ENCODE measurements at regions not wholly inside any gene's neighbourhood (a gene's known extent, or its start where the extent isn't known, plus 50 kb on each side); places are given as distances from the start of the nearest gene placed in this dataset.
"Not testable (repeated sequence)": the region's sequence is repeated elsewhere in the genome, so short reads cannot be mapped to it uniquely, and the experiment has no call there.

DNA sequence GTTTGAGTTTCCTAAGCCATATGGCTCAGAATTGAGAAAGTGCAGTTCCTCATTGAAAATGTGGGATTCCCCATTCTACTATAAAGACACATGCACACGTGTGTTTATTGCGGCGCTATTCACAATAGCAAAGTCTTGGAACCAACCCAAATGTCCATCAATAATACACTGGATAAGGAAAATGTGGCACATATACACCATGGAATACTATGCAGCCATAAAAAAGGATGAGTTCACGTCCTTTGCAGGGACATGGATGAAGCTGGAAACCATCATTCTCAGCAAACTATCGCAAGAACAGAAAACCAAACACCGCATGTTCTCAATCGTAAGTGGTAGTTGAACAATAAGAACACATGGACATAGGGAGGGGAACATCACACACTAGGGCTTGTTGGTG, 154.8 kb downstream of the SEC23IP start:
- H3K36me3 Mint-ChIP-seq; H3K9me3 Mint-ChIP-seq; H3K4me1 Mint-ChIP-seq; H3K4me1 ChIP-seq (ENCODE audit: control insufficient read depth in 1 of 2, extremely low read depth in 1 of 2, insufficient read depth in 2 of 2, low read length in 2 of 2); H3K27ac ChIP-seq (ENCODE audit: low read length); DNase-seq; H3K27ac Mint-ChIP-seq; H3K27me3 ChIP-seq (replicated peaks in 1 of 2; ENCODE audit: control insufficient read depth in 2 of 2, extremely low read depth in 1 of 2, insufficient read depth in 2 of 2, low read length in 1 of 2); H3K9me3 ChIP-seq; CTCF ChIA-PET; H3K4me3 Mint-ChIP-seq; ATAC-seq (replicated peaks in 1 of 4); H3K36me3 ChIP-seq (ENCODE audit: control insufficient read depth in 2 of 2, extremely low read depth in 1 of 2, insufficient read depth in 1 of 2, low read length in 1 of 2); POLR2A ChIA-PET; H3K4me3 ChIP-seq (ENCODE audit: control insufficient read depth in 1 of 2, extremely low read depth in 1 of 2, low read length in 1 of 2): not testable (repeated sequence)
- peaks cover 11 to 12% of the 10 kb centered on the region in 2 donors for H3K27me3 Mint-ChIP-seq
- no CpG with 5 or more reads among the region's 7 CpGs for WGBS (ENCODE audit: insufficient coverage)

DNA sequence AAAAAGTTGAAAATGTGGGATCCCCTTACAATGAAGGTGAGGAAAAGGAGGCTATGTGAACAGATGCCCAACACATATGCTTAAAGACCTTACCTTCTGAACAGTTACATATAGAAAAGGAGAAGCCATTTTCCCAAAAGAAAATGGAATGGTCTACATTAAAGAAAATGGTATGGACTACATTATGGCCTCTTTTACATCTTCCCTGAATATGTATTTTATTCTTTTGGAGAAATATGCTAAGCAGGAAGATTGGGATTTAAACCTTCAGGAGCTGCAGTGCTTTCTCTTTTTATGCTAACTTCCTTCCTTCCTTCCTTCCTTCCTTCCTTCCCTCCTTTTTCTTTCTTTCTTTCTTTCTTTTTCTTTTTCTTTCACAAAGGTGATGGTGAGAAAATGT, 155.4 kb downstream of the SEC23IP start:
- no peaks in the 10 kb centered on the region for H3K27me3 ChIP-seq (replicated peaks in 1 of 2; ENCODE audit: control insufficient read depth in 2 of 2, extremely low read depth in 1 of 2, insufficient read depth in 2 of 2, low read length in 1 of 2)
- no peak overlapping the region for H3K27ac ChIP-seq (ENCODE audit: low read length)
- ChIA-PET CTCF (no interaction called here), POLR2A (no interaction called here)
- H3K4me1 ChIP-seq (ENCODE audit: control insufficient read depth in 1 of 2, extremely low read depth in 1 of 2, insufficient read depth in 2 of 2, low read length in 2 of 2) = no peaks in the 10 kb centered on the region
- H3K4me3 ChIP-seq (ENCODE audit: control insufficient read depth in 1 of 2, extremely low read depth in 1 of 2, low read length in 1 of 2) = no peak overlapping the region
- ATAC-seq (replicated peaks in 1 of 4) (no peak), DNase-seq (no peak)
- H3K9me3 Mint-ChIP-seq = no peaks in the 10 kb centered on the region
- H3K27me3 Mint-ChIP-seq = peaks cover 16 to 18% of the 10 kb centered on the region in 2 donors
- no peaks in the 10 kb centered on the region for H3K9me3 ChIP-seq
- H3K36me3 Mint-ChIP-seq = no peaks in the 10 kb centered on the region
- H3K4me3 Mint-ChIP-seq = no peak overlapping the region
- H3K27ac Mint-ChIP-seq = no peak overlapping the region
- H3K36me3 ChIP-seq (ENCODE audit: control insufficient read depth in 2 of 2, extremely low read depth in 1 of 2, insufficient read depth in 1 of 2, low read length in 1 of 2) = no peaks in the 10 kb centered on the region
- H3K4me1 Mint-ChIP-seq = no peaks in the 10 kb centered on the region

DNA sequence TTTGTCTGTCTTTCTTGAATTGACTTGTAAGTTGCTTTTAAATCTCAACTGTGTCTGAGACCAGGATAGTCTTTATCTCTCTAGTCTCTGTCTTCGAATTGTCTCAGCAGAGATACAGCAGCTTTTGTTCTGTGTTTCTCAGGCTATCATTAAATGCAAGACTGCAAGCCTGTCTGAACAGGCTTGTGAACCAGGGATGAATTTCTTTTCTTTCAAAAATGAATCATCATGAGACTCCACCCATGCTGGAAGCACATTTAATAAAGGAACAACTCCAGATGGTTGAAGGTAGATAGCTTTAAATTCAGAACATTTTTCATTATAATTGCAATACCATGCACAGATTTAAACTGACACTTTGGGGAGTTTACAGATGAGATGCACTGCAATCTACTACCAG, 155.9 kb downstream of the SEC23IP start:
- H3K9me3 ChIP-seq = no peaks in the 10 kb centered on the region
- H3K4me3 ChIP-seq (ENCODE audit: control insufficient read depth in 1 of 2, extremely low read depth in 1 of 2, low read length in 1 of 2) = no peak overlapping the region
- H3K4me3 Mint-ChIP-seq = no peak overlapping the region
- no peaks in the 10 kb centered on the region for H3K4me1 Mint-ChIP-seq
- no peak for DNase-seq
- ChIA-PET POLR2A (no interaction called here), CTCF (no interaction called here)
- no peaks in the 10 kb centered on the region for H3K9me3 Mint-ChIP-seq
- H3K27me3 ChIP-seq (replicated peaks in 1 of 2; ENCODE audit: control insufficient read depth in 2 of 2, extremely low read depth in 1 of 2, insufficient read depth in 2 of 2, low read length in 1 of 2) = no peaks in the 10 kb centered on the region
- H3K36me3 ChIP-seq (ENCODE audit: control insufficient read depth in 2 of 2, extremely low read depth in 1 of 2, insufficient read depth in 1 of 2, low read length in 1 of 2) = no peaks in the 10 kb centered on the region
- no peak overlapping the region for H3K27ac ChIP-seq (ENCODE audit: low read length)
- H3K4me1 ChIP-seq (ENCODE audit: control insufficient read depth in 1 of 2, extremely low read depth in 1 of 2, insufficient read depth in 2 of 2, low read length in 2 of 2) = no peaks in the 10 kb centered on the region
- H3K27me3 Mint-ChIP-seq = peaks cover 16 to 18% of the 10 kb centered on the region in 2 donors
- 80% methylated on average over 1 of the region's 1 CpG for WGBS (ENCODE audit: insufficient coverage)
- ATAC-seq (replicated peaks in 1 of 4) = no peak
- no peaks in the 10 kb centered on the region for H3K36me3 Mint-ChIP-seq
- no peak overlapping the region for H3K27ac Mint-ChIP-seq

DNA sequence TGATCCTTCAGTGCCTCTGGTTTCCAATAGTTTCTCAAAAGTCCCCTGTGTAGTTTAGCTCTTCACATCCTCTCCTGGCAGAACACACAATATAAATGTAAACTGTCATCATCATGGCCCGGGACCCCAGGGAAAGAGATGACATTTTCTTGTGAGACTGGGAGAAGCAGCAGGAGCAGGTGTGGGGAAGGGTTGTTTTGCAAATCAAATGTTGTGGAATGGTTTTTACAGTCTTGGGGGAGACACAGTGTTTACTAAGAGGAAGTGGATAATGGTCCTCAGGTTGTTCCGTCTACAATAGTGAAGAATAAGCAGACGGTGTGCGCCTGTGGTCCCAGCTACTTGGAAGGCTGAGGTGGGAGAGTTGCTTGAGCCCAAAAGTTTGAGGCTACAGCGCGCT, 159.1 kb downstream of the SEC23IP start:
- H3K36me3 ChIP-seq (ENCODE audit: control insufficient read depth in 2 of 2, extremely low read depth in 1 of 2, insufficient read depth in 1 of 2, low read length in 1 of 2) = no peaks in the 10 kb centered on the region
- H3K27ac ChIP-seq (ENCODE audit: low read length) = no peak overlapping the region
- no peaks in the 10 kb centered on the region for H3K4me1 ChIP-seq (ENCODE audit: control insufficient read depth in 1 of 2, extremely low read depth in 1 of 2, insufficient read depth in 2 of 2, low read length in 2 of 2)
- Mint-ChIP-seq H3K4me1 (no peaks in the 10 kb centered on the region), H3K4me3 (no peak overlapping the region), H3K27ac (no peak overlapping the region), H3K27me3 (peaks cover 23 to 24% of the 10 kb centered on the region in 2 donors), H3K36me3 (no peaks in the 10 kb centered on the region), H3K9me3 (no peaks in the 10 kb centered on the region)
- ChIA-PET CTCF (no interaction called here), POLR2A (no interaction called here)
- no peaks in the 10 kb centered on the region for H3K27me3 ChIP-seq (replicated peaks in 1 of 2; ENCODE audit: control insufficient read depth in 2 of 2, extremely low read depth in 1 of 2, insufficient read depth in 2 of 2, low read length in 1 of 2)
- DNase-seq (no peak), ATAC-seq (replicated peaks in 1 of 4) (no peak)
- WGBS (ENCODE audit: insufficient coverage) = 54% methylated on average over 5 of the region's 6 CpGs
- H3K4me3 ChIP-seq (ENCODE audit: control insufficient read depth in 1 of 2, extremely low read depth in 1 of 2, low read length in 1 of 2) = no peak overlapping the region
- H3K9me3 ChIP-seq = no peaks in the 10 kb centered on the region

DNA sequence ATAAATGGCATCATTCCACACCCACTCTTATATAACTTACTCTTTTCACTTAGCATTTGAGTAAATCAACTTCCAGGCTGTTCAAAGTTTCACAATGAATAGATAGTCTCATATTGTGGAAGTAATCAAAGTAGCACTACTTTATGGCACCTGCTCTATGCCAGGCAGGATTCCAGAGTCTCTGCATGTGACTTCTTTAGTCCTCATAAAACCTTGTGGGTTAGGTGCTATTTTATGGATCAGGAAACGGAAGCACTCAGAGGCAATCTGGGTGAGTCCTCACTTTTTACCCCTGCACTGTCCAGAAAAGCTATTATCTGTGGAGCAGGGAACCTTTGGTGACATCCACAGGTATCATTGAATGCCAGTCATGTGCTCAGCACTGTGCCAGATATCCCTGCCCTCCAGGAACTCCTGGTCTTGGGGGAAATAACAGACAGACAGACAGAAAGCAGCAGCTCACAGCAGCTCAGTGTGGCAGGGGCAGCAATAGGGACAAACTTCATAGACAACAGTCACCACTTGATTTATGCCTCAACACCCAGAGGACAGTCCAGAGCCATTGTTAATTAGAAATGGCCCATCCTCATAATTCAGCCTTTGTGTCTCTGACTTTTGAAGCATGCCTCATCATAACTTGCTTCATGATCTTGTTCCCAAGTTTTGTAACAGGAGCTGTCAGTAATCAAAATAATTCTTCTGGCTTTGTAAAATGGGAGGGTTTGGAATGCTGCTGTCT, 160.6 kb downstream of the SEC23IP start:
- ChIA-PET CTCF (no interaction called here), POLR2A (no interaction called here)
- no peaks in the 10 kb centered on the region for H3K9me3 ChIP-seq
- H3K4me3 ChIP-seq (ENCODE audit: control insufficient read depth in 1 of 2, extremely low read depth in 1 of 2, low read length in 1 of 2) = no peak overlapping the region
- H3K4me3 Mint-ChIP-seq = no peak overlapping the region
- H3K36me3 Mint-ChIP-seq = no peaks in the 10 kb centered on the region
- peaks cover 24 to 27% of the 10 kb centered on the region in 2 donors for H3K27me3 Mint-ChIP-seq
- no peak overlapping the region for H3K27ac Mint-ChIP-seq
- no peaks in the 10 kb centered on the region for H3K27me3 ChIP-seq (replicated peaks in 1 of 2; ENCODE audit: control insufficient read depth in 2 of 2, extremely low read depth in 1 of 2, insufficient read depth in 2 of 2, low read length in 1 of 2)
- no peaks in the 10 kb centered on the region for H3K9me3 Mint-ChIP-seq
- H3K4me1 ChIP-seq (ENCODE audit: control insufficient read depth in 1 of 2, extremely low read depth in 1 of 2, insufficient read depth in 2 of 2, low read length in 2 of 2) = no peaks in the 10 kb centered on the region
- no peak overlapping the region for H3K27ac ChIP-seq (ENCODE audit: low read length)
- ATAC-seq (replicated peaks in 1 of 4) (no peak), DNase-seq (no peak)
- no peaks in the 10 kb centered on the region for H3K36me3 ChIP-seq (ENCODE audit: control insufficient read depth in 2 of 2, extremely low read depth in 1 of 2, insufficient read depth in 1 of 2, low read length in 1 of 2)
- no peaks in the 10 kb centered on the region for H3K4me1 Mint-ChIP-seq
- WGBS (ENCODE audit: insufficient coverage) = no CpG with 5 or more reads among the region's 1 CpG

DNA sequence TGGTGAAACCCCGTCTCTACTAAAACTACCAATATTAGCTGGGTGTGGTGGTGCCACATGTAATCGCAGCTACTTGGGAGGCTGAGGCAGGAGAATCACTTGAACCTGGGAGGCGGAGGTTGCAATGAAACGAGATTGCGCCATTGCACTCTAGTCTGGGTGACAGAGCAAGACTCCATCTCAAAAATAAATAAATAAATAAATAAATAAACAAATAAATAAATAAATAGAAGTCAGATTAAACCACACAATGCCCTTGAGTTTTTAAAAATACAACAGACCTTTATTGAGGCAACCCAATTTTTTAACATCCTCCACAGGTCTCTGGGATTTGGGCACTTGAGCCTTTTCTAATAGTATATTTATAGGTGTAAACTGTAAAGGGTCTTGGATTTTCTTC, 167.3 kb downstream of the SEC23IP start:
- H3K36me3 ChIP-seq (ENCODE audit: control insufficient read depth in 2 of 2, extremely low read depth in 1 of 2, insufficient read depth in 1 of 2, low read length in 1 of 2); H3K27ac ChIP-seq (ENCODE audit: low read length); H3K27me3 ChIP-seq (replicated peaks in 1 of 2; ENCODE audit: control insufficient read depth in 2 of 2, extremely low read depth in 1 of 2, insufficient read depth in 2 of 2, low read length in 1 of 2); H3K4me3 Mint-ChIP-seq; H3K4me3 ChIP-seq (ENCODE audit: control insufficient read depth in 1 of 2, extremely low read depth in 1 of 2, low read length in 1 of 2); DNase-seq; H3K4me1 ChIP-seq (ENCODE audit: control insufficient read depth in 1 of 2, extremely low read depth in 1 of 2, insufficient read depth in 2 of 2, low read length in 2 of 2); ATAC-seq (replicated peaks in 1 of 4); H3K27ac Mint-ChIP-seq; H3K9me3 ChIP-seq; H3K36me3 Mint-ChIP-seq; H3K9me3 Mint-ChIP-seq; H3K4me1 Mint-ChIP-seq; CTCF ChIA-PET; POLR2A ChIA-PET: not testable (repeated sequence)
- WGBS (ENCODE audit: insufficient coverage) = no CpG with 5 or more reads among the region's 5 CpGs
- peaks cover 20 to 21% of the 10 kb centered on the region in 2 donors for H3K27me3 Mint-ChIP-seq

DNA sequence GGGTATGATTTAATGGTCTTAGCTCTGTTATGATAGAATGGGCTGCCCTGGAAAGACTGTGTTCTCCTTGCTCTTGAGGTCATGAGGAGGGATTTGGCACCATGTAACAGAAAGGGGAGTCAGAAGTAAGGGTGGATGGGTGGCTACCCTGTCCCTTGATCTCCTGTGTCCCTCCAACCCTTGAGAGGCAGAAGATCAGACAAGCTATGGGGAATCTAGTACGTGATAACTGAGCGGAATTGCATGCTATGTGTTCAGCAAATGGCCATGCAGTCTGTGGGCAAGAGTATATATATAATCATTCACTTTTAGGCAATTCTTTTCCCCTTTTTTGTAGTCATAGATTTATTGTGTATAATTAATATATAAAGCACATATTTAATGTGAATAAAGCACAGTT, 174.9 kb downstream of the SEC23IP start:
- Histone ChIP-seq H3K27ac (ENCODE audit: low read length) (no peak overlapping the region), H3K4me3 (ENCODE audit: control insufficient read depth in 1 of 2, extremely low read depth in 1 of 2, low read length in 1 of 2) (no peak overlapping the region), H3K9me3 (no peaks in the 10 kb centered on the region), H3K4me1 (ENCODE audit: control insufficient read depth in 1 of 2, extremely low read depth in 1 of 2, insufficient read depth in 2 of 2, low read length in 2 of 2) (no peaks in the 10 kb centered on the region), H3K27me3 (replicated peaks in 1 of 2; ENCODE audit: control insufficient read depth in 2 of 2, extremely low read depth in 1 of 2, insufficient read depth in 2 of 2, low read length in 1 of 2) (peaks cover 2 to 24% of the 10 kb centered on the region in 2 experiments), H3K36me3 (ENCODE audit: control insufficient read depth in 2 of 2, extremely low read depth in 1 of 2, insufficient read depth in 1 of 2, low read length in 1 of 2) (no peaks in the 10 kb centered on the region)
- Mint-ChIP-seq H3K9me3 (peaks cover 7 to 12% (median 11%) of the 10 kb centered on the region in 3 donors), H3K27ac (no peak overlapping the region), H3K4me3 (no peak overlapping the region), H3K27me3 (peaks cover 32 to 33% of the 10 kb centered on the region in 2 donors), H3K36me3 (no peaks in the 10 kb centered on the region), H3K4me1 (no peaks in the 10 kb centered on the region)
- no peak for ATAC-seq (replicated peaks in 1 of 4)
- no peak for DNase-seq
- CTCF ChIA-PET = no interaction called here
- POLR2A ChIA-PET = no interaction called here
- no CpG with 5 or more reads among the region's 2 CpGs for WGBS (ENCODE audit: insufficient coverage)
